ENCODE measurements at regions not wholly inside any gene's neighbourhood (a gene's known extent, or its start where the extent isn't known, plus 50 kb on each side); places are given as distances from the start of the nearest gene placed in this dataset.
"Not testable (repeated sequence)": the region's sequence is repeated elsewhere in the genome, so short reads cannot be mapped to it uniquely, and the experiment has no call there.

- DNase-seq, result no peak
- H3K9me3 Mint-ChIP-seq, result peaks cover 0 to 10% (median 8%) of the 10 kb centered on the region in 6 donors
- no peak overlapping the region for H3K4me3 Mint-ChIP-seq
- no peaks in the 10 kb centered on the region for H3K4me1 Mint-ChIP-seq
- no peaks in the 10 kb centered on the region for H3K36me3 Mint-ChIP-seq
- H3K27me3 Mint-ChIP-seq (ENCODE audit: low read depth in 3 of 3), result peaks cover 2 to 4% (median 3%) of the 10 kb centered on the region in 3 donors
- H3K27ac Mint-ChIP-seq, result no peak overlapping the region
Measured at GRCh38 chr4:154124539-154125255, 335.8 kb upstream of the SFRP2 start.

GRCh38 chr4:154123897-154124296 lies 335.0 kb upstream of the SFRP2 start:
- Mint-ChIP-seq H3K27me3 (ENCODE audit: low read depth in 3 of 3) (peaks cover 3 to 5% (median 4%) of the 10 kb centered on the region in 3 donors), H3K36me3 (no peaks in the 10 kb centered on the region), H3K27ac (no peak overlapping the region), H3K4me3 (no peak overlapping the region), H3K4me1 (no peaks in the 10 kb centered on the region), H3K9me3 (peaks cover 0 to 10% (median 8%) of the 10 kb centered on the region in 6 donors)
- no peak for DNase-seq

GRCh38 chr4:154120690-154121345 lies 331.9 kb upstream of the SFRP2 start:
- no peaks in the 10 kb centered on the region for H3K4me1 Mint-ChIP-seq
- H3K4me3 Mint-ChIP-seq, result no peak overlapping the region
- no peak overlapping the region for H3K27ac Mint-ChIP-seq
- peaks cover 2 to 3% (median 2%) of the 10 kb centered on the region in 3 donors for H3K27me3 Mint-ChIP-seq (ENCODE audit: low read depth in 3 of 3)
- no peaks in the 10 kb centered on the region for H3K9me3 Mint-ChIP-seq
- no peak for DNase-seq
- no peaks in the 10 kb centered on the region for H3K36me3 Mint-ChIP-seq

- no peaks in the 10 kb centered on the region for H3K9me3 Mint-ChIP-seq
- H3K36me3 Mint-ChIP-seq, result no peaks in the 10 kb centered on the region
- no peak overlapping the region for H3K4me3 Mint-ChIP-seq
- H3K27ac Mint-ChIP-seq, result no peak overlapping the region
- peaks cover 0 to 6% (median 2%) of the 10 kb centered on the region in 3 donors for H3K27me3 Mint-ChIP-seq (ENCODE audit: low read depth in 3 of 3)
- no peak for DNase-seq
- H3K4me1 Mint-ChIP-seq, result no peaks in the 10 kb centered on the region
Measured at GRCh38 chr4:154120006-154120676, 331.3 kb upstream of the SFRP2 start.

GRCh38 chr4:154119317-154119716 lies 330.4 kb upstream of the SFRP2 start:
- no peak for DNase-seq
- Mint-ChIP-seq H3K4me3 (no peak overlapping the region), H3K36me3 (no peaks in the 10 kb centered on the region), H3K27ac (no peak overlapping the region), H3K27me3 (ENCODE audit: low read depth in 3 of 3) (peaks cover 0 to 6% (median 2%) of the 10 kb centered on the region in 3 donors), H3K4me1 (no peaks in the 10 kb centered on the region), H3K9me3 (no peaks in the 10 kb centered on the region)

- H3K36me3 Mint-ChIP-seq; H3K27ac Mint-ChIP-seq; H3K27me3 Mint-ChIP-seq (ENCODE audit: low read depth in 3 of 3); H3K4me3 Mint-ChIP-seq; H3K4me1 Mint-ChIP-seq; DNase-seq; H3K9me3 Mint-ChIP-seq: not testable (repeated sequence)
Measured at GRCh38 chr4:154117726-154118125, 328.8 kb upstream of the SFRP2 start.

- H3K27me3 Mint-ChIP-seq (ENCODE audit: low read depth in 3 of 3), result peaks cover 0 to 1% (median 0%) of the 10 kb centered on the region in 3 donors
- no peaks in the 10 kb centered on the region for H3K4me1 Mint-ChIP-seq
- DNase-seq, result no peak
Measured at GRCh38 chr4:154107337-154107736, 318.5 kb upstream of the SFRP2 start.

GRCh38 chr4:154088741-154089140 lies 299.9 kb upstream of the SFRP2 start:
- no peak overlapping the region for H3K4me3 Mint-ChIP-seq
- peaks cover 0 to 3% (median 0%) of the 10 kb centered on the region in 3 donors for H3K27me3 Mint-ChIP-seq (ENCODE audit: low read depth in 3 of 3)
- no peaks in the 10 kb centered on the region for H3K36me3 Mint-ChIP-seq
- peaks cover 0 to 6% (median 0%) of the 10 kb centered on the region in 6 donors for H3K9me3 Mint-ChIP-seq
- H3K4me1 Mint-ChIP-seq, result no peaks in the 10 kb centered on the region
- H3K27ac Mint-ChIP-seq, result no peak overlapping the region
- no peak for DNase-seq

More at GRCh38 chr4:154107337-154107736, 318.5 kb upstream of the SFRP2 start:
- Mint-ChIP-seq H3K27ac (no peak overlapping the region), H3K9me3 (peaks cover 0 to 13% (median 4%) of the 10 kb centered on the region in 6 donors), H3K4me3 (no peak overlapping the region), H3K36me3 (no peaks in the 10 kb centered on the region)

- H3K36me3 Mint-ChIP-seq, result no peaks in the 10 kb centered on the region
- H3K27me3 Mint-ChIP-seq (ENCODE audit: low read depth in 3 of 3), result peaks cover 0 to 2% (median 0%) of the 10 kb centered on the region in 3 donors
- DNase-seq, result no peak
- peaks cover 0 to 6% (median 0%) of the 10 kb centered on the region in 6 donors for H3K9me3 Mint-ChIP-seq
- H3K27ac Mint-ChIP-seq, result no peak overlapping the region
- no peak overlapping the region for H3K4me3 Mint-ChIP-seq
- H3K4me1 Mint-ChIP-seq, result no peaks in the 10 kb centered on the region
Measured at GRCh38 chr4:154086247-154086646, 297.4 kb upstream of the SFRP2 start.

- no peak for DNase-seq
- no peak overlapping the region for H3K27ac Mint-ChIP-seq
- H3K9me3 Mint-ChIP-seq, result peaks cover 0 to 6% (median 0%) of the 10 kb centered on the region in 6 donors
- no peaks in the 10 kb centered on the region for H3K4me1 Mint-ChIP-seq
- no peaks in the 10 kb centered on the region for H3K36me3 Mint-ChIP-seq
- H3K27me3 Mint-ChIP-seq (ENCODE audit: low read depth in 3 of 3), result peaks cover 0 to 2% (median 0%) of the 10 kb centered on the region in 3 donors
- H3K4me3 Mint-ChIP-seq, result no peak overlapping the region
Measured at GRCh38 chr4:154084864-154085263, 296.0 kb upstream of the SFRP2 start.

- Mint-ChIP-seq H3K36me3 (no peaks in the 10 kb centered on the region), H3K4me3 (no peak overlapping the region), H3K27ac (no peak overlapping the region), H3K27me3 (ENCODE audit: low read depth in 3 of 3) (peaks cover 0 to 2% (median 0%) of the 10 kb centered on the region in 3 donors), H3K4me1 (no peaks in the 10 kb centered on the region), H3K9me3 (peaks cover 0 to 6% (median 0%) of the 10 kb centered on the region in 6 donors)
- no peak for DNase-seq
Measured at GRCh38 chr4:154082760-154083535, 294.1 kb upstream of the SFRP2 start.

- no peaks in the 10 kb centered on the region for H3K4me1 Mint-ChIP-seq
- peaks cover 0 to 6% (median 0%) of the 10 kb centered on the region in 6 donors for H3K9me3 Mint-ChIP-seq
- no peak overlapping the region for H3K4me3 Mint-ChIP-seq
- H3K27ac Mint-ChIP-seq, result no peak overlapping the region
- H3K36me3 Mint-ChIP-seq, result no peaks in the 10 kb centered on the region
- peaks cover 0 to 2% (median 0%) of the 10 kb centered on the region in 3 donors for H3K27me3 Mint-ChIP-seq (ENCODE audit: low read depth in 3 of 3)
- no peak for DNase-seq
Measured at GRCh38 chr4:154081391-154081790, 292.5 kb upstream of the SFRP2 start.

GRCh38 chr4:154078504-154079350 lies 289.8 kb upstream of the SFRP2 start:
- H3K27ac Mint-ChIP-seq, result no peak overlapping the region
- no peaks in the 10 kb centered on the region for H3K9me3 Mint-ChIP-seq
- H3K36me3 Mint-ChIP-seq, result no peaks in the 10 kb centered on the region
- DNase-seq, result no peak
- no peaks in the 10 kb centered on the region for H3K4me1 Mint-ChIP-seq
- H3K4me3 Mint-ChIP-seq, result no peak overlapping the region
- peaks cover 0 to 1% (median 0%) of the 10 kb centered on the region in 3 donors for H3K27me3 Mint-ChIP-seq (ENCODE audit: low read depth in 3 of 3)

Data from immature natural killer cell (primary cell).